ENCODE measurements at regions not wholly inside any gene's neighbourhood (a gene's known extent, or its start where the extent isn't known, plus 50 kb on each side); places are given as distances from the start of the nearest gene placed in this dataset.
"Not testable (repeated sequence)": the region's sequence is repeated elsewhere in the genome, so short reads cannot be mapped to it uniquely, and the experiment has no call there.

DNA sequence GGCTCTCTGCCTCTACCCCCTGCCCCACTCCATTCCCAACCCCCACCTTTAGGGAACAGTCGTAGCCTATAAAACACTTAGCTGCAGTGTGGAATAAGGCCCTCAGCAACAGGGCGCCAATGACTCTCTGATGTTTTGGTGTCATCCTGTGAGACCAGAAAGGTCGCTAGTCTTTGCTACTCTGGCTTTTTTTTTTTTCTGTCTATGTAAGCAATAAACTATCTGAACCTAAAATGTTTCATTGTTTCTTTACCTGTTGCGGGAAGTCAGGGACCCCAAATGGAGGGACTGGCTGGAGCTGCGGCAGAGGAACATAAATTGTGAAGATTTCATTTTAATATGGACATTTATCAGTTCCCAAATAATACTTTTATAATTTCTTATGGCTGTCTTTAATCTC lies 154.6 kb downstream of the COPS8 start:
- Histone ChIP-seq H3K36me3 (ENCODE audit: insufficient read depth) (no peaks in the 10 kb centered on the region), H3K4me1 (ENCODE audit: insufficient read depth) (no peaks in the 10 kb centered on the region), H3K4me3 (ENCODE audit: low read depth, low read length) (no peak overlapping the region), H3K27ac (ENCODE audit: low read depth) (no peak overlapping the region)
- DNase-seq (ENCODE audit: extremely low spot score): no peak
- 98% methylated on average over 5 of the region's 5 CpGs for WGBS

DNA sequence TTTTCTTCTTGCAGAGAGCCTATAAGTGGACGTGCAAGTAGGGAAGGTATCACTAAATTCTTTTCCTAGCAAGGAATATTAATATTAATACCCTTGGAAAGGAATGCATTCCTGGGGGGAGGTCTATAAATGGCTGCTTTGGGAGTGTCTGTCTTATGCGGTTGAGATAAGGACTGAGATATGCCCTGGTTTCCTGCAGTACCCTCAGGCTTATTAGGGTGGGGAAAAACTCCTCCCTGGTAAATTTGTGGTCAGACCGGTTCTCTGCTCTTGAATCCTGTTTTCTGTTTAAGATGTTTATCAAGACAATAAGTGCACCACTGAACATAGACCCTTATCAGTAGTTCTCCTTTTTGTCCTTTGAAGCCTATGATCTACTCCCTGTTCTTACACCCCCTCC lies 155.2 kb downstream of the COPS8 start:
- not testable (repeated sequence) for H3K4me3 ChIP-seq (ENCODE audit: low read depth, low read length); H3K36me3 ChIP-seq (ENCODE audit: insufficient read depth); DNase-seq (ENCODE audit: extremely low spot score); H3K4me1 ChIP-seq (ENCODE audit: insufficient read depth); H3K27ac ChIP-seq (ENCODE audit: low read depth)
- WGBS: 89% methylated on average over 3 of the region's 3 CpGs

DNA sequence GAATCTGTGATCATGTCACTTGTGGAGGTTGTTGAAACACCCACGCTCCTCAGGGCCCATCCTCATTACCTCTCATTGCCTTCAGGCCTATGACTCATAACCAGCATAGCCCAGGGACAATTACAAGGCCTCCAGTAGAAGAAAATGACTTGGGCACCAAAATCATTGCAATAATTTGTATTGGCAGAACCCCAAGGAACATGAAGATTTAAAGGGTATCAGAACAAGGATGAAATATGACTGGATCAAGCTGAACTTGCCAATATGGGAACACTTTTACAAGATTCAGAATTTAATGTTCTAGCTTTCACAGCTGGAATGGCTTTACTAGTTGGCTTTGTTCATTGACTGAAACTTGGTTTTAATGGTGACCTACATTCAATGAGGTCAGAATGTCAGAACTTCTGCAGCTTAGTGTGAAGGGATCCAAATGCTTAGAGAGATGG lies 156.4 kb downstream of the COPS8 start:
- Histone ChIP-seq H3K4me1 (ENCODE audit: insufficient read depth) (no peaks in the 10 kb centered on the region), H3K4me3 (ENCODE audit: low read depth, low read length) (no peak overlapping the region), H3K36me3 (ENCODE audit: insufficient read depth) (no peaks in the 10 kb centered on the region), H3K27ac (ENCODE audit: low read depth) (no peak overlapping the region)
- DNase-seq (ENCODE audit: extremely low spot score): no peak
- whole genome bisulfite sequencing: 79% methylated on average over 1 of the region's 1 CpG

DNA sequence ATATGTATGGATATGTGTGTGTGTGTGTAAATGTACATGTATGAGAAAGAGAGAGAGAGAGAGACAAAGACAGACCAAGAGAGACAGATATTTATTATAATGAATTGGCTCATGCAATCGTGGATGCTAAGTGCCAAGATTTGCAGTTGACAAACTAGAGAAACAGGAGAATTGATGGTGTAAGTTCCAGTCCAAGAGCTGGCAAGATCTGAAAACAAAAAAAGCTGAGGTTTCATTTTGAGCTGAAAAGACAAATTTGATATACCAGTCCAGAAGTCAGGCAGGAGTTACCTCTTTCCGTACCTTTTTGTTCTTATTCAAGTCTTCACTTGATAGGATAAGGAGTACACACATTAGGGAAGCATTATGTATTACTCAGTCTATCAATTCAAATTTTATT lies 157.8 kb downstream of the COPS8 start:
- no peak for DNase-seq (ENCODE audit: extremely low spot score)
- no peak overlapping the region for H3K27ac ChIP-seq (ENCODE audit: low read depth)
- no peaks in the 10 kb centered on the region for H3K4me1 ChIP-seq (ENCODE audit: insufficient read depth)
- H3K36me3 ChIP-seq (ENCODE audit: insufficient read depth): no peaks in the 10 kb centered on the region
- 75% methylated on average over 2 of the region's 2 CpGs for WGBS
- no peak overlapping the region for H3K4me3 ChIP-seq (ENCODE audit: low read depth, low read length)

DNA sequence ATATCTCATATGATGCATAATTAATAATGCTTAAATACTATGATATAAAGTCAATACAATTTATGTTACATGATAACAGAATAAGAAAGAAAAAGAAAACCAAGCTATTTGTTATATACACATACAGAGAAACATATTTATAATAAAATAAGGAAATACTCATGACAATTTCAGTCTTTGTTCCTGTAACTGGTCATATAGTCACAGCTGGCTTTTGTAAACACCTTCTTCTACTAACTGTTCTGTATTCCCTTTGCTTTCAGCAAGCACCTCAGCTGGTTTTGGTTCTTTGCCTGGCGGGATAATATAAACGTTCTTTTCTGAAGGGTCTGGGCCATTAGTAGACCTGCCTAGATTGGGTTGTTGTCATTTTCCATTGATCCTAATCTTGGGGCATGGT lies 158.5 kb downstream of the COPS8 start:
- no peak overlapping the region for H3K27ac ChIP-seq (ENCODE audit: low read depth)
- no peak overlapping the region for H3K4me3 ChIP-seq (ENCODE audit: low read depth, low read length)
- no peaks in the 10 kb centered on the region for H3K36me3 ChIP-seq (ENCODE audit: insufficient read depth)
- no peaks in the 10 kb centered on the region for H3K4me1 ChIP-seq (ENCODE audit: insufficient read depth)
- 59% methylated on average over 2 of the region's 2 CpGs for WGBS
- DNase-seq (ENCODE audit: extremely low spot score): no peak

DNA sequence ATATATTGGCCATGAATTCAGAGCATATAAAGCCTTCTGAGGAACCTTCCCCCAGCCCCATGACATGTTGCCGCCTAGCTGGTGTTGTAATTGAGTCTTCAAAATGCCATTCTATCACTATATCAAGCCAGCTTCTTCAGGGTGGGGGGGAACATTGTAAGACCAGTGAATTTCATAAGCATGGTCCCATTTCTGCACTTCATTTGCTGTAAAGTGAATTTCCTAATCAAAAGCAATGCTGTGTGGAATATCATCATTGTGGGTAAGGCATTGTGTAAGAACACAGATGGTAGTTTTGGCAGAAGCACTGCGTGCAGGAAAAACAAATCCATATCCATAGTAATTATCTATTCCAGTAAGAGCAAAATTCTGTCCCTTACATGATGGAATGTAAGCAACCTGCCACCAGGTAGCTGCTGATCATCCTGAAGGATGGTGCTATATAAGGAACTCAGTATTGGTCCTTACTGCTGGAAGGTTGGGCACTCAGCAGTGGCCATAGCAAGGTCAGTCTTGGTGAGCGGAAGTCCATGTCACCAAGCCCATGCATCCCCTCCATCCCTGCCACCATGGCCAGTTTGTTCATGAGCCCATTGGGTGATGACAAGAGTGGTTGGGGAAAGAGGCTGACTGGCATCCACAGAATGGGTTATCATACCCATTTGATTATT lies 159.4 kb downstream of the COPS8 start:
- no peaks in the 10 kb centered on the region for H3K36me3 ChIP-seq (ENCODE audit: insufficient read depth)
- H3K4me3 ChIP-seq (ENCODE audit: low read depth, low read length): no peak overlapping the region
- no peak for DNase-seq (ENCODE audit: extremely low spot score)
- H3K27ac ChIP-seq (ENCODE audit: low read depth): no peak overlapping the region
- H3K4me1 ChIP-seq (ENCODE audit: insufficient read depth): no peaks in the 10 kb centered on the region
- WGBS: 83% methylated on average over 3 of the region's 3 CpGs

DNA sequence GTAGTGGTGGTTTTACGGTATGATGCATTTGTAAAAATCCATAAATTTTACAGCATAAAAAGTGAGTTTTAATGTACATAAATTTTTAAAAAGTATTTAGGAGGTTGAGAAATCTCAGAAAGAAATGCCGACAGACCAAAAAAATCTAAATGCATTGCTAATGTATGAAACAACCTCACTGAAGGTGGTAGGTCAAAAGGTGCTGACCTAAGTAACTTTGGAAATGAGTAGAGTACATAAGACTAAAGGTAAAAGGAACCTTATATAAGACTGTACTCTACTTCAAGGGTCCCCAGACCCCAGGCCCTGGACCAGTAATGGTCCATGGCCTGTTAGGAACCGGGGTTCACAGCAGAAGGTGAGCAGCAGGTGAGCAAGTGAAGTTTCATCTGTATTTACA lies 163.4 kb downstream of the COL6A3 start:
- Histone ChIP-seq H3K36me3 (ENCODE audit: insufficient read depth) (no peaks in the 10 kb centered on the region), H3K27ac (ENCODE audit: low read depth) (no peak overlapping the region), H3K4me1 (ENCODE audit: insufficient read depth) (no peaks in the 10 kb centered on the region), H3K4me3 (ENCODE audit: low read depth, low read length) (no peak overlapping the region)
- WGBS: 98% methylated on average over 3 of the region's 3 CpGs
- DNase-seq (ENCODE audit: extremely low spot score): no peak

DNA sequence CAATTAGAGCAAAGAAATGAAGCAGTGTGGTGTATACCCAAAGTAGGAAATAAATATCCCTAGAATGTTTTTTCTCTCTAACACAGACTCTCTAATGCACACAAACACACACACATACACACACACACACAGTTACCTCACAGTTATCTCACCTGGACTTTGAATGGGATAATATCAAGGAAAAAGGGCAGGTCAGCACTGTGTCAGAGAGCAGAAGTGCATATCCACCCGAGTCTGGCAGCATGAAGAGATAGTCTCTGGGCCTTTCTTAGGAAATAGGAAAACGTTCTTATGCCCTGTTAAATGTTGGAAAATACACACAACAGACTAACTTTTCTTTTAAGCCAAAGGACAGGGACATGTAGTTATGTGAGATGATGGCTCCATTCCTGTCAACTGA lies 162.0 kb downstream of the COL6A3 start:
- Histone ChIP-seq H3K36me3 (ENCODE audit: insufficient read depth) (no peaks in the 10 kb centered on the region), H3K4me1 (ENCODE audit: insufficient read depth) (no peaks in the 10 kb centered on the region), H3K4me3 (ENCODE audit: low read depth, low read length) (no peak overlapping the region), H3K27ac (ENCODE audit: low read depth) (no peak overlapping the region)
- WGBS: 76% methylated on average over 2 of the region's 2 CpGs
- DNase-seq (ENCODE audit: extremely low spot score): no peak

DNA sequence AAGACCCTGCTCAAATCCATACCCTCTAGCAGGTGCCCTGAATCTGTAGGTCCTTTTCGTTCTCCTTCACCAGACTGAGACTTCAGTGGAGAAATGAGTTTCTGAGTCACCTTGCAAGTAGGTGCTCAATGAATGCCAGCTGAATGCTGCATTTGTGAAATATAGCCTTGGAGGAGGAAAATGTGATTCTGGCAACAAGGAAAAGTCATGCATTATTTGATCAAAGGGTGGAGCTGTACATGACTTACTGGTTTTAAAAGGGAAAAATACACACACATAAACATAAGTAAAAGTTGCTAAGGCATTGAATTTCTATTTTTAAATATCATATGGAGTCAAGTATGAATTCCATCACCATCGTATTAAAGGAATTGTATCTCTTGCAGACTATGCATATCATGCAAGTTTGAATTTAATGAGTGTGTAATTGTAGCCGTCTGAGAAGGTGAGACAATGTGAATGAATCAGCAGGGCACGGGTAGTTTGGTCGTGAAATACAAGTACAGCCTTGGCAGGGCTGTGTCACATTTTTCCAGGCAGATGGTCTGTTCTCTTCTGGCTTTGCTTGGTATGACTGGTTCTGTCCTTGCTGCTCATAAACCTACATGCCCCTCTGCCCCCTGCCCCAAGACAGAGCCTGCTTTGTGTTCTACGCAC lies 160.8 kb downstream of the COL6A3 start:
- WGBS: 85% methylated on average over 6 of the region's 6 CpGs
- no peak overlapping the region for H3K27ac ChIP-seq (ENCODE audit: low read depth)
- no peaks in the 10 kb centered on the region for H3K4me1 ChIP-seq (ENCODE audit: insufficient read depth)
- H3K4me3 ChIP-seq (ENCODE audit: low read depth, low read length): no peak overlapping the region
- DNase-seq (ENCODE audit: extremely low spot score): no peak
- H3K36me3 ChIP-seq (ENCODE audit: insufficient read depth): no peaks in the 10 kb centered on the region

DNA sequence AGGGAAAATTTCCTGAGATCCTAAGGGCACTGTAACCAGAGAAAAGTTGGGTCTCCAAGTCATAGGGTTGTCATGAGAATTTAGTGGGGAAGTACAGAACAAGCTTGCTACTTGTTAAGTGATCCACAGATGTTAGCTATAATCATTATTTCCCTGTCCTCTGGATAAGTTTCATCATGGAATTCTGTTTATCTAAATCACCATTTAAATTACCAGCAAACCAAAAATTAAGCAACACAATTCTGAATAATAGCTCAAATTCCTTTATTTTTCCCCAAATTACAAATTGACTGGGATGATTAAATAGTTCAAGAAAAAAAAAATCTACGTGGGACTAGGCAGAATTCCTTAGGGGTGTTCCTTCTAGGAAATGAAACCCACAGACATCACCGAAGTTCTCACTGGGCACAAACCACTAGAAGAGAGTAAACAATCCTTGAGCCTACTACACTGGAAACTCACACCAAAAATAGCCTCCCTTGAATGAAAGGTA lies 159.5 kb downstream of the COL6A3 start:
- no peak overlapping the region for H3K4me3 ChIP-seq (ENCODE audit: low read depth, low read length)
- H3K4me1 ChIP-seq (ENCODE audit: insufficient read depth): no peaks in the 10 kb centered on the region
- DNase-seq (ENCODE audit: extremely low spot score): no peak
- H3K36me3 ChIP-seq (ENCODE audit: insufficient read depth): no peaks in the 10 kb centered on the region
- H3K27ac ChIP-seq (ENCODE audit: low read depth): no peak overlapping the region
- 20% methylated on average over 2 of the region's 2 CpGs for WGBS

DNA sequence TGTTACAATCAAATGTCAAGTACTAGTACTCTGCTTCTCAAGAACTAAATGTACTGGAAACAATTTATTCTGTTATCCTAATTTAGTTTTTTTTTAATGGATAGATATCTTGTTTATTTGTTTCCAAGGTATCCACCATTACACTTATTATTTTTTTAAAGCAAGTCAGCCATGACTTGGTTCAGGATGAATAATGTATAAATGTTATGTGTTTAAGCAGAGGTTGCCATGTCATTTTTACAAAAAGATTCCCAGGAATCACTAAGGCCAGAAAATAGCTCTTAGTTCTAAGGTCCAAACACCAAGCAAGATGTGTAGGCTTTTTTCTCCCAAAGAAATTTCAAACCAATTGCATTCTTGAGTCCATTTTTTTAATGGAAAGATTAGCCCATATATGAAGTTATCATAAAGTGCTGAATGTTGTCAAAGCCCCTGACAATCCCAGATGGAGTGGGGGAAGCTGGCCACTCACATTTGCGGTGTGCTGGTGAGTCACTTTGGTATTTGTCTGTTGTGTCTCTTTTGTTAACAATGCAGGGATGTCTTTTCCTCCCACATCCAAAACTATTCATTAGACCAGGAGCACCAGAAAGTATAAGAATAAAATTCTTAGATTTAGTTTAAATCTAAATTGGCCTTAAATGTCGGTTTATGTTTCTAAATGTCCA lies 158.9 kb downstream of the COL6A3 start:
- Histone ChIP-seq H3K27ac (ENCODE audit: low read depth) (no peak overlapping the region), H3K36me3 (ENCODE audit: insufficient read depth) (no peaks in the 10 kb centered on the region), H3K4me3 (ENCODE audit: low read depth, low read length) (no peak overlapping the region), H3K4me1 (ENCODE audit: insufficient read depth) (no peaks in the 10 kb centered on the region)
- WGBS: 66% methylated on average over 2 of the region's 2 CpGs
- no peak for DNase-seq (ENCODE audit: extremely low spot score)

DNA sequence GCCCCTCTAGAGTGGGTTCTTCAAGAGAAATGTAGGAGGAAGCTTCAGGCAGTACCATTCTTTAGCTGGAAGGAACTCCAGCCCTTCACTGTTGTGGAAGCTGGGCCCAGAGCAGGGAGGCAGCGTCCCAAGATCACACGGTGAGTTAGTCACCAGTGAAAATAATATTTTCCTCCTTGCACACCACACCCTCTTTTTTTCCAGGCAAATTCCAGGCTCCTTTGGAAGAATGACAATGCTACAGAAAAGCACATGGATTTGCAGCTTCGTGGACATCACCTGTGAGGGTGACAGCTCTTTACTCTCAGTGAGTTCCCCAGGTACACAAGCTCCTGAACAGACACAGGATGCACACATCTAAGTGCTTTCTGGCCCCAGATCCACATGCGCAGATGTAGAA lies 157.1 kb downstream of the COL6A3 start:
- no peaks in the 10 kb centered on the region for H3K4me1 ChIP-seq (ENCODE audit: insufficient read depth)
- 34% methylated on average over 4 of the region's 4 CpGs for WGBS

DNA sequence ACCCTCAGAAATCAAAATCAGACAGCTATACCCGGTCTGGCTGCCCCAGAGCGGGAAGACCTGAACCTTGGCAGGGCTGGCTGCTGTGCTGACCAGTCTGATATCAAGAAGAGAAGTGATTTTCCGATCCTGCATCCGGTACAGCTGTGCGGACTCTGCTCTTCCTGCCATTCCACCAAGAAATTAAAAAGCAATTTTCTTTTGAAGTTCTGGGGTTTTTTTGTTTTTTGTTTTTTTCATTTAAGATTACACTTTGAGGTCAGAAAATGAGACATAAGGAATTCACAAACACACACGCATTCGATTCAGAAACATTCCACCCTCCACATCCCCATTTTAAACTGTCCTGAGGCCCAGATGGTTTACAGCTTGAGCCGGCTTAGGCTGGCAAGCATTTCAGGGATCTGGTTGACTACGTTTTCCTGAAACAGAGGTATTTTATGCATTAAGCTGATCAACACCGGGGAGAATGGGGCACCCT lies 156.5 kb downstream of the COL6A3 start:
- Histone ChIP-seq H3K4me1 (ENCODE audit: insufficient read depth) (no peaks in the 10 kb centered on the region), H3K27ac (ENCODE audit: low read depth) (peak overlapping the region; percentile 83), H3K36me3 (ENCODE audit: insufficient read depth) (no peaks in the 10 kb centered on the region), H3K4me3 (ENCODE audit: low read depth, low read length) (no peak overlapping the region)
- WGBS: 29% methylated on average over 10 of the region's 10 CpGs
- no peak for DNase-seq (ENCODE audit: extremely low spot score)

More for the DNA sequence above, 157.1 kb downstream of the COL6A3 start:
- no peak overlapping the region for H3K4me3 ChIP-seq (ENCODE audit: low read depth, low read length)
- peak overlapping the region; percentile 54 for H3K27ac ChIP-seq (ENCODE audit: low read depth)
- no peak for DNase-seq (ENCODE audit: extremely low spot score)
- H3K36me3 ChIP-seq (ENCODE audit: insufficient read depth): no peaks in the 10 kb centered on the region

DNA sequence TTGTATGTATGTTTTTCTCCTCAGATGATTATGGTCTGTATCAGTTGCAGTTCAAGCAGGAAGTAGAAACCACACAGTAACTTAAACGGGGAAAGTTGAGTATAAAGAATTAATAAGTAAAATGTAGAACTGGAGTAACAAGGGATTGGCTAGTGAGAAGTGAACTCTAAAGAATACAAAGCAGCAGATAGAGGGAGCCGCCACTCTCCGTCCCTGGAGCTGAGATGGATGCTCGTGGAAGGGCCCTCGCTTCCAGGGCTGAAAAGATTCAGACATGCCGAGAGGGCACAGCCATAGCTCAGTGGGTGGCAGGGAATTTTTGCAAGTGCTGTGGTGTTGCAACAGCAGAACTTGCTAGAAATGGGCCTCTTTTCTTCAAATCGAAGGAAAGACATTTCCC lies 155.8 kb downstream of the COL6A3 start:
- Histone ChIP-seq H3K4me3 (ENCODE audit: low read depth, low read length) (no peak overlapping the region), H3K36me3 (ENCODE audit: insufficient read depth) (no peaks in the 10 kb centered on the region), H3K4me1 (ENCODE audit: insufficient read depth) (no peaks in the 10 kb centered on the region), H3K27ac (ENCODE audit: low read depth) (peak overlapping the region; percentile 83)
- no peak for DNase-seq (ENCODE audit: extremely low spot score)
- 60% methylated on average over 7 of the region's 7 CpGs for whole genome bisulfite sequencing

Measured in urinary bladder (tissue), 3 donors.